ENCODE measurements at regions not wholly inside any gene's neighbourhood (a gene's known extent, or its start where the extent isn't known, plus 50 kb on each side); places are given as distances from the start of the nearest gene placed in this dataset.

GRCh38 chr9:107933516-107933915 lies 443.9 kb upstream of the KLF4 start:
- no peak for DNase-seq (ENCODE audit: low read depth, low spot score)
- H3K27ac ChIP-seq (ENCODE audit: control insufficient read depth, insufficient read depth, low read length), result no peak overlapping the region

DNA sequence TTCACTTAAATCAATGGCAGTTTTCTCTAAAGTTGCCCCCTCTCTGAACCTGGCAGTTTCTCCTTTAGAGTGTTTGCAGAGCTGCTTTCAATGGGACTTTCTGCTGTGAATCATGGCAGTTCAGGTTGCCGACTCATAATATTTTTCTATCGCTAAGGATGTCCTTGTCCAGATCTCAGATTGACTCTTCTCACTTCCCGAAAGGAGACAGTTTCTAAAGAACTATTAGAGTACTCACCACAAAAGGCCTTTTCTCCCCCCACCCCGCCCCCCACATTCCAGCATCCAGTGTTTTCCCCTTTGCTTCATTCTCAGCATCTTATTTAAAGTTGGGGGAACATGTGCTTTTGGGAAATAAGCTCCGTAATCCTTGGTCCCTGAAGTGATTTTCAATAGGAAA lies 443.5 kb upstream of the KLF4 start:
- Histone ChIP-seq H3K27ac (ENCODE audit: control insufficient read depth, insufficient read depth, low read length) (no peak overlapping the region), H2AFZ (ENCODE audit: control insufficient read depth, low read length) (no peak overlapping the region)

More at GRCh38 chr9:107933516-107933915, 443.9 kb upstream of the KLF4 start:
- Histone ChIP-seq H3K4me3 (ENCODE audit: control insufficient read depth in 2 of 3, extremely low read depth in 1 of 3, insufficient read depth in 2 of 3, low read depth in 1 of 3, low read length in 3 of 3) (no peak overlapping the region), H3K79me2 (ENCODE audit: control insufficient read depth, insufficient read depth, low read length) (no peaks in the 10 kb centered on the region), H3K27me3 (ENCODE audit: control insufficient read depth, extremely low read depth, insufficient read depth, low read length) (peaks cover 4% of the 10 kb centered on the region), H3K9me3 (ENCODE audit: control insufficient read depth, low read depth, low read length) (no peaks in the 10 kb centered on the region), H3K9ac (ENCODE audit: control insufficient read depth, extremely low read depth, insufficient read depth, low read length) (no peak overlapping the region), H2AFZ (ENCODE audit: control insufficient read depth, low read length) (no peak overlapping the region), H3K4me1 (ENCODE audit: control insufficient read depth, extremely low read depth, insufficient read depth, low read length) (no peaks in the 10 kb centered on the region), H4K20me1 (ENCODE audit: control insufficient read depth, extremely low read depth, insufficient read depth, low read length) (no peaks in the 10 kb centered on the region), H3K9me1 (ENCODE audit: control insufficient read depth, extremely low read depth, insufficient read depth, low read length) (no peaks in the 10 kb centered on the region), H3K36me3 (ENCODE audit: control insufficient read depth in 2 of 2, extremely low read depth in 1 of 2, insufficient read depth in 2 of 2, low read length in 2 of 2) (no peaks in the 10 kb centered on the region), H3K4me2 (ENCODE audit: control insufficient read depth, extremely low read depth, insufficient read depth, low read depth, low read length) (no peak overlapping the region)
- dilution Hi-C loops (cut with MboI; ENCODE audit: extremely low pct_ligation_motif_present, low sequenced_read_pairs), result no loop called here
- no peak for TF ChIP-seq EZH2 (IDR thresholded peaks at IDR 0.05; ENCODE audit: low read length)
- TF ChIP-seq, protein P1, sequence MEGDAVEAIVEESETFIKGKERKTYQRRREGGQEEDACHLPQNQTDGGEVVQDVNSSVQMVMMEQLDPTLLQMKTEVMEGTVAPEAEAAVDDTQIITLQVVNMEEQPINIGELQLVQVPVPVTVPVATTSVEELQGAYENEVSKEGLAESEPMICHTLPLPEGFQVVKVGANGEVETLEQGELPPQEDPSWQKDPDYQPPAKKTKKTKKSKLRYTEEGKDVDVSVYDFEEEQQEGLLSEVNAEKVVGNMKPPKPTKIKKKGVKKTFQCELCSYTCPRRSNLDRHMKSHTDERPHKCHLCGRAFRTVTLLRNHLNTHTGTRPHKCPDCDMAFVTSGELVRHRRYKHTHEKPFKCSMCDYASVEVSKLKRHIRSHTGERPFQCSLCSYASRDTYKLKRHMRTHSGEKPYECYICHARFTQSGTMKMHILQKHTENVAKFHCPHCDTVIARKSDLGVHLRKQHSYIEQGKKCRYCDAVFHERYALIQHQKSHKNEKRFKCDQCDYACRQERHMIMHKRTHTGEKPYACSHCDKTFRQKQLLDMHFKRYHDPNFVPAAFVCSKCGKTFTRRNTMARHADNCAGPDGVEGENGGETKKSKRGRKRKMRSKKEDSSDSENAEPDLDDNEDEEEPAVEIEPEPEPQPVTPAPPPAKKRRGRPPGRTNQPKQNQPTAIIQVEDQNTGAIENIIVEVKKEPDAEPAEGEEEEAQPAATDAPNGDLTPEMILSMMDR (optimal IDR thresholded peaks at IDR 0.05 in 1 of 3, IDR thresholded peaks at IDR 0.05 in 1 of 3, conservative IDR thresholded peaks at IDR 0.05 in 1 of 3; ENCODE audit: extremely low read depth in 1 of 3, insufficient read depth in 2 of 3, low read length in 3 of 3), result no peak
- FAIRE-seq, result no peak

More for the DNA sequence above, 443.5 kb upstream of the KLF4 start:
- H3K4me3 ChIP-seq (ENCODE audit: control insufficient read depth in 2 of 3, extremely low read depth in 1 of 3, insufficient read depth in 2 of 3, low read depth in 1 of 3, low read length in 3 of 3), result no peak overlapping the region
- H3K27me3 ChIP-seq (ENCODE audit: control insufficient read depth, extremely low read depth, insufficient read depth, low read length), result peaks cover 4% of the 10 kb centered on the region
- no peaks in the 10 kb centered on the region for H3K36me3 ChIP-seq (ENCODE audit: control insufficient read depth in 2 of 2, extremely low read depth in 1 of 2, insufficient read depth in 2 of 2, low read length in 2 of 2)
- H4K20me1 ChIP-seq (ENCODE audit: control insufficient read depth, extremely low read depth, insufficient read depth, low read length), result no peaks in the 10 kb centered on the region
- FAIRE-seq, result no peak
- dilution Hi-C loops (cut with MboI; ENCODE audit: extremely low pct_ligation_motif_present, low sequenced_read_pairs), result no loop called here
- no peaks in the 10 kb centered on the region for H3K9me3 ChIP-seq (ENCODE audit: control insufficient read depth, low read depth, low read length)
- no peaks in the 10 kb centered on the region for H3K79me2 ChIP-seq (ENCODE audit: control insufficient read depth, insufficient read depth, low read length)
- no peak overlapping the region for H3K9ac ChIP-seq (ENCODE audit: control insufficient read depth, extremely low read depth, insufficient read depth, low read length)
- TF ChIP-seq, protein P1 (optimal IDR thresholded peaks at IDR 0.05 in 1 of 3, IDR thresholded peaks at IDR 0.05 in 1 of 3, conservative IDR thresholded peaks at IDR 0.05 in 1 of 3; ENCODE audit: extremely low read depth in 1 of 3, insufficient read depth in 2 of 3, low read length in 3 of 3), result no peak
- TF ChIP-seq EZH2 (IDR thresholded peaks at IDR 0.05; ENCODE audit: low read length), result no peak
- DNase-seq (ENCODE audit: low read depth, low spot score), result no peak
- H3K9me1 ChIP-seq (ENCODE audit: control insufficient read depth, extremely low read depth, insufficient read depth, low read length), result no peaks in the 10 kb centered on the region
- H3K4me1 ChIP-seq (ENCODE audit: control insufficient read depth, extremely low read depth, insufficient read depth, low read length), result no peaks in the 10 kb centered on the region
- no peak overlapping the region for H3K4me2 ChIP-seq (ENCODE audit: control insufficient read depth, extremely low read depth, insufficient read depth, low read depth, low read length)

Data from keratinocyte (primary cell).